ENCODE measurements at regions not wholly inside any gene's neighbourhood (a gene's known extent, or its start where the extent isn't known, plus 50 kb on each side); places are given as distances from the start of the nearest gene placed in this dataset.

- DNase-seq (ENCODE audit: low spot score) (no peak), FAIRE-seq (no peak)
These were observed 319.9 kb upstream of the GRM7 start for GRCh38 chr3:6540981-6541380.

GRCh38 chr3:6542795-6543194, 318.1 kb upstream of the GRM7 start:
- DNase-seq (ENCODE audit: low spot score), result no peak
- no peak for FAIRE-seq

- no peak for FAIRE-seq
These were observed 311.6 kb upstream of the GRM7 start for GRCh38 chr3:6549296-6549695.

GRCh38 chr3:6551165-6551564, 309.8 kb upstream of the GRM7 start:
- DNase-seq (ENCODE audit: low spot score), result no peak
- FAIRE-seq, result no peak

More at GRCh38 chr3:6549296-6549695, 311.6 kb upstream of the GRM7 start:
- DNase-seq (ENCODE audit: low spot score), result no peak

- DNase-seq (ENCODE audit: low spot score) (no peak), FAIRE-seq (no peak)
These were observed 300.7 kb upstream of the GRM7 start for GRCh38 chr3:6560259-6560658.

GRCh38 chr3:6567241-6567640, 293.7 kb upstream of the GRM7 start:
- no peak for FAIRE-seq
- DNase-seq (ENCODE audit: low spot score), result no peak

GRCh38 chr3:6568999-6569493, 291.9 kb upstream of the GRM7 start:
- no peak for DNase-seq (ENCODE audit: low spot score)
- FAIRE-seq, result no peak

- no peak for DNase-seq (ENCODE audit: low spot score)
- no peak for FAIRE-seq
These were observed 289.5 kb upstream of the GRM7 start for GRCh38 chr3:6571448-6571847.

GRCh38 chr3:6577584-6577983, 283.3 kb upstream of the GRM7 start:
- FAIRE-seq (no peak), DNase-seq (ENCODE audit: low spot score) (no peak)

- DNase-seq (ENCODE audit: low spot score), result no peak
- FAIRE-seq, result no peak
These were observed 282.4 kb upstream of the GRM7 start for GRCh38 chr3:6578526-6578925.

- no peak for FAIRE-seq
- DNase-seq (ENCODE audit: low spot score), result no peak
These were observed 280.1 kb upstream of the GRM7 start for GRCh38 chr3:6580808-6581207.

GRCh38 chr3:6585360-6585759, 275.6 kb upstream of the GRM7 start:
- DNase-seq (ENCODE audit: low spot score) (no peak), FAIRE-seq (no peak)

GRCh38 chr3:6600237-6600636, 260.7 kb upstream of the GRM7 start:
- FAIRE-seq, result no peak
- no peak for DNase-seq (ENCODE audit: low spot score)

GRCh38 chr3:6601374-6601773, 259.5 kb upstream of the GRM7 start:
- DNase-seq (ENCODE audit: low spot score), result no peak
- no peak for FAIRE-seq

GRCh38 chr3:6602329-6602728, 258.6 kb upstream of the GRM7 start:
- FAIRE-seq (no peak), DNase-seq (ENCODE audit: low spot score) (no peak)

GRCh38 chr3:6605227-6605626, 255.7 kb upstream of the GRM7 start:
- FAIRE-seq (no peak), DNase-seq (ENCODE audit: low spot score) (no peak)

- no peak for DNase-seq (ENCODE audit: low spot score)
- no peak for FAIRE-seq
These were observed 252.1 kb upstream of the GRM7 start for GRCh38 chr3:6608843-6609242.

- FAIRE-seq (no peak), DNase-seq (ENCODE audit: low spot score) (no peak)
These were observed 248.8 kb upstream of the GRM7 start for GRCh38 chr3:6612034-6612616.

- DNase-seq (ENCODE audit: low spot score) (no peak), FAIRE-seq (no peak)
These were observed 238.7 kb upstream of the GRM7 start for GRCh38 chr3:6622260-6622659.

GRCh38 chr3:6622712-6623111, 238.2 kb upstream of the GRM7 start:
- no peak for DNase-seq (ENCODE audit: low spot score)
- no peak for FAIRE-seq

- no peak for FAIRE-seq
These were observed 229.5 kb upstream of the GRM7 start for GRCh38 chr3:6631376-6631775.

GRCh38 chr3:6640907-6641306, 220.0 kb upstream of the GRM7 start:
- no peak for FAIRE-seq
- no peak for DNase-seq (ENCODE audit: low spot score)

More at GRCh38 chr3:6631376-6631775, 229.5 kb upstream of the GRM7 start:
- DNase-seq (ENCODE audit: low spot score), result no peak

- no peak for DNase-seq (ENCODE audit: low spot score)
- no peak for FAIRE-seq
These were observed 216.6 kb upstream of the GRM7 start for GRCh38 chr3:6644070-6644929.
